Trophoblast cell (in vitro differentiated cells and primary cell): ENCODE measurements at regions not wholly inside any gene's neighbourhood (a gene's known extent, or its start where the extent isn't known, plus 50 kb on each side); places are given as distances from the start of the nearest gene placed in this dataset.
A peak's percentile ranks its signal among the peaks of the same experiment; 100 is the strongest.
"Not testable (repeated sequence)": the region's sequence is repeated elsewhere in the genome, so short reads cannot be mapped to it uniquely, and the experiment has no call there.

Experiments used
- DNase-seq, 2 donors: peaks; one replicate each; pipeline ENCODE4 v3.0.0-alpha.2; 2016
- H2AFZ ChIP-seq: 2 replicates; pipeline ENCODE4 v1.6.1; 2013; ENCODE audit warnings: low read length, moderate library complexity, mild to moderate bottlenecking; ENCODE audit not compliant: insufficient read depth, poor library complexity
- H2AK5ac ChIP-seq: 2 replicates; pipeline ENCODE4 v1.6.1; 2013; ENCODE audit warnings: mild to moderate bottlenecking, low read length
- H2BK120ac ChIP-seq: 2 replicates; pipeline ENCODE4 v1.6.1; 2013; ENCODE audit warnings: low read length, mild to moderate bottlenecking, moderate library complexity; ENCODE audit not compliant: insufficient read depth, poor library complexity
- H2BK12ac ChIP-seq: 2 replicates; pipeline ENCODE4 v1.6.1; 2013; ENCODE audit warnings: mild to moderate bottlenecking, low read length, moderate library complexity
- H2BK5ac ChIP-seq: 2 replicates; pipeline ENCODE4 v1.6.1; 2013; ENCODE audit warnings: low read length, low read depth, moderate library complexity, mild to moderate bottlenecking; ENCODE audit not compliant: poor library complexity
- H3K14ac ChIP-seq: 2 replicates; pipeline ENCODE4 v1.6.1; 2013; ENCODE audit warnings: mild to moderate bottlenecking, low read length
- H3K18ac ChIP-seq: 2 replicates; pipeline ENCODE4 v1.6.1; 2013; ENCODE audit warnings: mild to moderate bottlenecking, low read length
- H3K23ac ChIP-seq: 2 replicates; pipeline ENCODE4 v1.6.1; 2013; ENCODE audit warnings: low read length
- H3K27ac ChIP-seq: 2 replicates; pipeline ENCODE4 v1.5.1; 2013; ENCODE audit warnings: low read depth, mild to moderate bottlenecking, inconsistent platforms, low read length, moderate library complexity
- H3K27me3 ChIP-seq: 2 replicates; pipeline ENCODE4 v1.6.1; 2013; ENCODE audit warnings: inconsistent platforms, mild to moderate bottlenecking, low read length, moderate library complexity; ENCODE audit not compliant: insufficient read depth
- H3K36me3 ChIP-seq, 2 experiments: 1 replicate in 1 of 2; 2 replicates in 1 of 2; pipeline ENCODE4 v1.6.1; 2013; ENCODE audit warnings: low read length in 2 of 2, mild to moderate bottlenecking in 2 of 2, moderate library complexity in 1 of 2; ENCODE audit not compliant: insufficient read depth in 2 of 2, control insufficient read depth in 1 of 2
- H3K4ac ChIP-seq: 2 replicates; pipeline ENCODE4 v1.6.1; 2013; ENCODE audit warnings: low read depth, mild to moderate bottlenecking, low read length, moderate library complexity
- H3K4me1 ChIP-seq, 2 experiments: 1 replicate in 1 of 2; 2 replicates in 1 of 2; pipeline ENCODE4 v1.6.1; 2013; ENCODE audit warnings: low read length in 2 of 2, mild to moderate bottlenecking in 2 of 2, moderate library complexity in 1 of 2; ENCODE audit not compliant: insufficient read depth in 2 of 2, control insufficient read depth in 1 of 2
- H3K4me2 ChIP-seq: 2 replicates; pipeline ENCODE4 v1.6.1; 2013; ENCODE audit warnings: inconsistent platforms, mild to moderate bottlenecking, low read length, moderate library complexity
- H3K4me3 ChIP-seq: 2 replicates; pipeline ENCODE4 v1.5.1; 2013; ENCODE audit warnings: mild to moderate bottlenecking, low read depth, low read length, inconsistent platforms
- H3K79me1 ChIP-seq: one replicate; pipeline ENCODE4 v1.6.1; 2013; ENCODE audit warnings: low read length
- H3K79me2 ChIP-seq: 2 replicates; pipeline ENCODE4 v1.6.1; 2013; ENCODE audit warnings: low read length, mild to moderate bottlenecking; ENCODE audit not compliant: control insufficient read depth, insufficient read depth, poor library complexity
- H3K9ac ChIP-seq: 2 replicates; pipeline ENCODE4 v1.6.1; 2013; ENCODE audit warnings: mild to moderate bottlenecking, low read length
- H3K9me3 ChIP-seq: 2 replicates; pipeline ENCODE4 v1.6.1; 2013; ENCODE audit warnings: low read depth, mild to moderate bottlenecking, control low read depth, inconsistent platforms, low read length; ENCODE audit not compliant: insufficient read depth
- H4K12ac ChIP-seq: 2 replicates; pipeline ENCODE4 v1.6.1; 2013; ENCODE audit warnings: low read depth, mild to moderate bottlenecking, low read length, moderate library complexity
- H4K8ac ChIP-seq: 2 replicates; pipeline ENCODE4 v1.6.1; 2013; ENCODE audit warnings: low read depth, mild to moderate bottlenecking, low read length, moderate library complexity
- H4K91ac ChIP-seq: one replicate; pipeline ENCODE4 v1.6.1; 2013; ENCODE audit warnings: low read depth, mild to moderate bottlenecking, low read length, moderate library complexity
- WGBS: extraction: QIAGEN DNeasy Blood & Tissue Kit; methylation state at CpG from one replicate; pipeline ENCODE4 v1.1.7; 2013; ENCODE audit warnings: missing lambda C conversion rate; ENCODE audit not compliant: insufficient read length, insufficient coverage; ENCODE audit errors: extremely low coverage; 5-methylcytosine and 5-hydroxymethylcytosine counted together

DNA sequence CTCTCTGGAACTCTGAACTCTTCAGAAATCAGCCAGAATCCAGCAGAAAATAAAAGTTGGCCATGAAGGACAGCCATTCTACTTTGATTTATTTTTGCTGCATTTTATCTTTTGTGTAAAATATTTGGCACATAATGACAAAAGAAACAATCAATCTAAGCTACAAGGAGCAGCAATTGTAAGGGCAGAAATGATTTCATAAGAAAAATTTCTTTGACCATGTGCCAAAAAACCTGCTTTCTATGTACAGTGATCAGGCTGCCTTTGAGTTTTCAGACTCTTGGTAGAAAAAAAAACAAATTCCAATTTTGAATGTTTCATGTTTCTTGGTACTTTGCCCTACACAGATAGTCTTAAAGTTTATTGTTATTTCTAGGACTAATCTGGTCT is 69.8 kb upstream of the SLC1A3 start:
- Histone ChIP-seq H3K23ac (no peak overlapping the region), H2BK12ac (no peak overlapping the region), H4K12ac (no peak overlapping the region), H3K14ac (no peak overlapping the region), H3K4ac (no peak overlapping the region), H3K79me1 (no peaks in the 10 kb centered on the region), H3K27me3 (no peaks in the 10 kb centered on the region), H3K4me3 (no peak overlapping the region), H2BK5ac (no peak overlapping the region), H3K9ac (no peak overlapping the region), H3K36me3 (no peaks in the 10 kb centered on the region), H2AK5ac (no peak overlapping the region), H3K9me3 (no peaks in the 10 kb centered on the region), H3K27ac (no peak overlapping the region), H2BK120ac (no peak overlapping the region), H4K91ac (no peak overlapping the region), H2AFZ (no peak overlapping the region), H3K18ac (no peak overlapping the region), H3K79me2 (no peaks in the 10 kb centered on the region), H4K8ac (no peak overlapping the region), H3K4me1 (no peaks in the 10 kb centered on the region), H3K4me2 (no peak overlapping the region)
- DNase-seq = no peak

- WGBS = no CpG with 5 or more reads among the region's 4 CpGs
- H3K9me3 ChIP-seq = no peaks in the 10 kb centered on the region
- no peak overlapping the region for H3K23ac ChIP-seq
- H3K79me2 ChIP-seq = no peaks in the 10 kb centered on the region
- no peak overlapping the region for H3K9ac ChIP-seq
- no peak overlapping the region for H2AFZ ChIP-seq
- H2AK5ac ChIP-seq = no peak overlapping the region
- H4K8ac ChIP-seq = no peak overlapping the region
- H2BK5ac ChIP-seq = no peak overlapping the region
- H4K12ac ChIP-seq = no peak overlapping the region
- DNase-seq = no peak
- H3K4me2 ChIP-seq = no peak overlapping the region
- no peaks in the 10 kb centered on the region for H3K27me3 ChIP-seq
- no peak overlapping the region for H4K91ac ChIP-seq
- H2BK120ac ChIP-seq = no peak overlapping the region
- no peaks in the 10 kb centered on the region for H3K4me1 ChIP-seq
- H3K18ac ChIP-seq = no peak overlapping the region
- H3K27ac ChIP-seq = no peak overlapping the region
- H3K79me1 ChIP-seq = no peaks in the 10 kb centered on the region
- H3K4me3 ChIP-seq = no peak overlapping the region
- no peak overlapping the region for H3K4ac ChIP-seq
- no peak overlapping the region for H3K14ac ChIP-seq
- H2BK12ac ChIP-seq = no peak overlapping the region
- H3K36me3 ChIP-seq = no peaks in the 10 kb centered on the region
Observed at GRCh38 chr5:36537724-36538123, 68.7 kb upstream of the SLC1A3 start.

DNA sequence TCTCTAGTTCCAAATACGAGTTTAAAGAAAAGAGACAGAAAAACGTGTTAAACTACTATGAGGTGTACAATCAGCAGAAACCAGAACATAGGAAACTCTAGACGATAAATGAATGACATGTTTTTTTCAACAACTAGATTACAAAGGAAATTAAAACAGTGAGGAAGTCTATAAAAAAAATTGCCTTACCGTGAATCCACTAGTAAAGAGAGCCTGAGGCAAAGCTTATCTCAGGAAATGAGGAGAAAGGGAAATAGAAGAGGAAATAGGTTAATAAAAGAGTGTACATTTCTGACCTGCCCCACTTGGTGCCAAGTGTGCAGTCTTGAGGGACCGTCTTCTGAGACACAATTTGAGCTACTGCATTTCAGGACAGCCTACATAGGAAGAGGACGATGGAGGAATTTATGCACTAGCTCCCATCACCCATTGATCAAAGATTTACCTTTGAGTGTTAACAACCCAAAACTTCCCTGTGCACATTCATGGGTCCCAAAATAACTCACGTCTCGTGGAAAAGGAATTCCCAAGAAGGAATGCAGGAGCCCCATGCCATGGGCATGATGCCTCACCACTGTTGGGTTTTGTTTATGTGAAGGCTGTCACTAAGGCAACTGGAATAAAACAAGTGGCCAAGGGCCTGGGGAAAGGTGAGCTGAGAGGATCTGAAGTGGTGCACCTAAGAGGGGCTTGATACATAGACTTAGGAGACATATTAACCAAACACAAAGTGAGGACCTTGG is 53.6 kb upstream of the SLC1A3 start:
- H2AFZ ChIP-seq = no peak overlapping the region
- H3K4me1 ChIP-seq = peaks cover 0 to 3% of the 10 kb centered on the region in 2 experiments
- H3K23ac ChIP-seq = no peak overlapping the region
- no CpG with 5 or more reads among the region's 8 CpGs for WGBS
- H3K79me1 ChIP-seq = no peaks in the 10 kb centered on the region
- no peak overlapping the region for H3K9ac ChIP-seq
- H3K27me3 ChIP-seq = no peaks in the 10 kb centered on the region
- H4K12ac ChIP-seq = no peak overlapping the region
- DNase-seq = peak; percentile 80 to 89
- no peak overlapping the region for H2BK120ac ChIP-seq
- no peak overlapping the region for H2BK12ac ChIP-seq
- H3K4me2 ChIP-seq = no peak overlapping the region
- no peaks in the 10 kb centered on the region for H3K9me3 ChIP-seq
- H2AK5ac ChIP-seq = no peak overlapping the region
- H3K4me3 ChIP-seq = no peak overlapping the region
- no peak overlapping the region for H4K8ac ChIP-seq
- H3K18ac ChIP-seq = no peak overlapping the region
- H3K79me2 ChIP-seq = no peaks in the 10 kb centered on the region
- H2BK5ac ChIP-seq = no peak overlapping the region
- H3K14ac ChIP-seq = no peak overlapping the region
- H3K4ac ChIP-seq = no peak overlapping the region
- H3K36me3 ChIP-seq = no peaks in the 10 kb centered on the region
- H3K27ac ChIP-seq = no peak overlapping the region
- H4K91ac ChIP-seq = no peak overlapping the region

GRCh38 chr5:36555035-36555434 is 51.4 kb upstream of the SLC1A3 start:
- not testable (repeated sequence) for H3K18ac ChIP-seq

More at GRCh38 chr5:36555035-36555434, 51.4 kb upstream of the SLC1A3 start:
- DNase-seq, H3K4me1 ChIP-seq, H2BK120ac ChIP-seq, H3K14ac ChIP-seq, H3K27me3 ChIP-seq, H3K27ac ChIP-seq, H3K4ac ChIP-seq, H4K12ac ChIP-seq, H2BK5ac ChIP-seq, H3K36me3 ChIP-seq, H3K79me1 ChIP-seq, H3K9me3 ChIP-seq, H3K23ac ChIP-seq, H2AK5ac ChIP-seq, H2BK12ac ChIP-seq, H3K4me2 ChIP-seq, H4K91ac ChIP-seq, H2AFZ ChIP-seq, H4K8ac ChIP-seq, H3K9ac ChIP-seq, H3K79me2 ChIP-seq, H3K4me3 ChIP-seq: not testable (repeated sequence)
- no CpG with 5 or more reads among the region's 1 CpG for WGBS
